ENCODE measurements at regions not wholly inside any gene's neighbourhood (a gene's known extent, or its start where the extent isn't known, plus 50 kb on each side); places are given as distances from the start of the nearest gene placed in this dataset.

DNA sequence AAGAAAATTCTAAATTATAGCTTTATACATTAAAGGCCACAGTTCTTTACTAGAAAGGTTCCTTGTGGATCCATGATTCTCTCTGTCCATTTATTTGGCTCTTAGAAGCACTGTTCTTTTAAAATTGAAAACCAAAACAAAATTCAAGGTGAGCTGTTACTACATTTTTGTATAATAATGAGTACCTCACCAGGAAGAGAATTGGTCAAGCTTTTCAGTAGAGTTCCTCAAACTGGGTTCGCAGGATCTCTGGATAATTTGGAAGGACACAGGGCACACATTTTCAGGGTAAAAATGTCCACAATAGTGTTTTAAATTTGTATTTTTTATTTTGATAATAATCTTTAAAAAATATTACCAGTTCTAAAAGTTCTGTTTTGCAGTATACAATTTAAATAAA lies 93.0 kb downstream of the PPP1R3A start:
- DNase-seq (ENCODE audit: low spot score), result no peak

DNA sequence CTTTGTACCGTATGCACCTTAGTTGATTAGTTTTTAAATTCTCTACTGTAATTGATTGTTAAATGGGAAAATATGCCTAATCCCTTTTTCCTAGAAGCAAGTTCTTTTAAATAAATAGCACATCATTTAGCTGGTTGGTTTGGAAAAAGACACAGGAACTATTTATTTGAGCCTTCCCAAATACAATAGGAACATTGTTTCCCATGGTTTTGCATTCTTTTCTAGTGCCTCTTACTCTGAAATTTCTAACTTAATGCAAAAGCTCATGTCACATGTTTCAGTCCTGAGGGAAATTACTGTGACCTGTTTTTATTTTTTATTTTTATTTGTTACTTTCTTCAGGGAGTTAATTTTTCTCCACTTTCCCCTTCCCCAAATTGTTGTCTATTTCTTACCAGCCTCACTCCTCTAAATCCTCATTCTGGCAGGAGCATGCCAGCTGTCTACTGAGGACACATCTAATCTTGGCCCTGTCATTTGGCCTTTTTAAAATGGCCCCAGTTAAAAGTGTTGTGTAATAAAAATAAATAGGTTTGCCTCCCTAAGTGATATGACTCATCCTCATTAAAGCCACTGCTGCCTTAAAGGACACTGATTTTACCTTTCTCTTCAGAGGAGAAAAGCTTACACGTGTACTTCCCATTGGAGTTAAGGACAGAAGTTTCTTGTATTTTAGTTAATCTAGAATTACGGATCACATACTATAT lies 94.5 kb downstream of the PPP1R3A start:
- DNase-seq (ENCODE audit: low spot score), result no peak

DNA sequence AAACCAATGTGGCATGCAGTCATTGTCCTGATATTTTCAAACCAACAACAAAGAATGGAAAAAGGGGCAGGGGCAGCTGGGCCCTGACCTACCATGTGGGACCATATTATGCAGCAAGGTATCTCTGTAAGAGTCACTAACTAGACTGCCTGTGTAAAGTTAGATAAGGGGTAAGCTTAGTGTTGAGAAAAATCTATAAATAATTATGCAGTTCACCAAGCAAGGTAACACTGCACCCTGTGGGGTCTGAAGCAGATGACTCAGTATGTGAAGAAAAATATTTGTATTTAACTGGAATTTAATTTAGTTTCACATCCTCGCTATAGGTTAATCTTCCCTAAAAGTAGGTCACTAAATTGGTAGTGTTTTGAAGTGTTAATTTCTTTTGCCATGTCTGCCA lies 99.3 kb downstream of the PPP1R3A start:
- no peak for DNase-seq (ENCODE audit: low spot score)

DNA sequence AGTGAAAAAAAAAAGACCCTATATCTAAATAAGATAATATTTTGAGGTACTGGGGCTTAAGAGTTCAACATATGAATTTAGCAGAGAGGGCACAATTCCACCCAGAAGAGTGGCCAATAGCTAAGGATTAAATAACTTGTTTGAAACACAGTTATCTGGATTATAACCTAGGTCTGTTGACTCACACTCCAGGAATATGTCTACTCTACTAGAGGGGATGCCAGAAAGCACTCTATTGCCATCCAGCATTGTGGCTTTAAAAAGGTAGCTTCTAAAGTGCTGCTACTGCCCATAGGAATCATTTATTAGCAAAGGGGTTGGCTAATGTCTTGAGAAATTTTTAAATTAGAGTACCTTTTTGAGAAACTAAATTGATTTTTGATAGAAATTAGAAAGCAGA lies 102.2 kb downstream of the PPP1R3A start:
- DNase-seq (ENCODE audit: low spot score), result no peak

DNA sequence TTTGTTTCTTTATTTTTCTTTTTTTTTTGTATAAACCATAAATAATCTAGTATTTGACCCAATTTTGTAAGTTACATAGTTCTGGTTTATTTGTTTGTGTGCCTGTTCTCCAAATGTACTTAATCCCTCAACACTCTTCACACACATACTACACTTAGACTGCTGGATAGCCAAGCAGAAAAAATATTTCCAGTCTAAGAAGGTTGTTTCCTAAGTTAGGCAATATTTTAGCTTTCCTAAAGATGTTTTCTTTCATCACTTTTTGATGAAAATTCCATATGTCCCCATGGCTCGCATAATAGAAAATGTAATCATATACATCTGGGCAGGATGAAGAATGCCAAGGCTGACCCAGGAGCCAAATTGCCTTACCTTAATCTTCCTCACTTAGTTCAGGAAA lies 105.3 kb downstream of the PPP1R3A start:
- no peak for DNase-seq (ENCODE audit: low spot score)

DNA sequence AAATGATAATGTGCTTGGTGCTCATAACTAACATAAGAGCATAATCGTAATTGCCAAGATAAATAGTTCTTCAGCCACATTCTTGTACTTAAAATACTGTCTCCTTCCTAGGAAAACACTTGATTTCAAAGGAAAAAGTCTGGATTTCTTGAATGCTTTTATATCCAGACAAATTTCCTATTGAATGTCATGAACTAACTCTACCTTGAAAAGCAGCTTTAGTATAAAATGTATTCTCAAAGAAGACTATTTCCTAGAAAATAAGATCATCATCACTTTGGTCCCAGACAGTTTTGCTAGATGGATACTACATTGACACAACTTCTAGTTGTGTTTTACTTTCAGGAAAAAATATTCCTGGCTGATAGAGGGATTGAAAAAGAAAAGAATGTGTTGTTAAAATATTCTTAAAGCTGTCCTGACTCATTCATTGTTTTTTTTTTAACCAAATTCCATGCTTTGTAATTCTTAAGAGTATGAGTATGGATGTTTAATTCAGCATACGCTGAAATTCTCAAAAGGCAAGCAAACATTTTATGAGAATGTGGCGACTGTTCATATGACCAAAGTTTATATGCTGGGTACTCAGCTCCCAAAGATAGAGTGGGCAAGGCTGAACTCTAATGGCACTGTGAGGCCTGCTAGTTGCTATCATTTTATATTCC lies 106.1 kb downstream of the PPP1R3A start:
- DNase-seq (ENCODE audit: low spot score), result no peak

DNA sequence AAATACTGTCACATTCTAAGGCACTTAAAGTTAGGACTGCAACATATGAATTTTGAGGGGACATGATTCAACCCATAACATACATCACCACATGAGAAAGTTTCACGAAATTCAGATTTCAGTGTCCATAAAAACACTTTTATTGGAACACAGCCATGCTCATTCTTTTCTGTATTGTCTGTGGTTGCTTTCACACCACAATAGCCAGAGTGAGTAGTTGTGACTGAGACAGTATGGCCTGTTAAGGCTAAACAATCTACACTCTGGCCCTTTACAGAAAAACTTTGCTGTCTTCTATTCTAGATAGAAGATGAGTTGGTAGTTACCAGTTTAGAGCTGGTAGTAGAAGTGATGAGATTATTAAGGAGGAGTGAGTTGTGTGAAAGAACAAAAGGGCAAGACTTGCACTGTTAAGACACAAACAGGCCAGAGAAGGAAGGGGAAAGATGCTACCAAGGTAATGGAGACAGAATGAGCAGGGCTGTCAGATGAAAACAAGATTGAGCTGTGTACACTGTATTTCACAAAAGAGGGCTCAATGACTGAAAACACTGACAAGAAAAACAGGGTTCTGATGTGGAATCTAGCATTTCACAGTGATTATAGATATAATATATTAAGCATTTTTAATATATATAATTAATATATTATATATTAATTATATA lies 108.6 kb downstream of the PPP1R3A start:
- DNase-seq (ENCODE audit: low spot score), result no peak

DNA sequence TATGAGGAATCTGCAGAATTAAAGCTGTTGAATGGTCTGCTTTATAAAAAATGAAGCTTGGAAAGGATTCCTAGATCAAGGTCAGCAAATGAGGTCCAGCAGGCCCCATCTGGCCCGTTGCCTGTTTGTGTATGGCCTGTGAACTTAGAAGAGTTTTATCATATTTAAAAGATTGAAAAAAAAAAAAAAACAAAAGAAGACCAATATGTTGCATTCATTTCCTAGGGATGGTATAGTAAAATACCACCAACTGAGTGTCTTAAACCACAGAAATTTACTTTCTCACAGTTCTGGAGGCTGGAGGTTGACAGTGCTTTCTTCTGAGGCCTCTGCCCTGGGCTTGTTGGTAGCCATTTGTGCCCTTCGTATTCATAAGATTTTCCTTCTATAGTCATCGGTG lies 109.2 kb downstream of the PPP1R3A start:
- DNase-seq (ENCODE audit: low spot score), result no peak

DNA sequence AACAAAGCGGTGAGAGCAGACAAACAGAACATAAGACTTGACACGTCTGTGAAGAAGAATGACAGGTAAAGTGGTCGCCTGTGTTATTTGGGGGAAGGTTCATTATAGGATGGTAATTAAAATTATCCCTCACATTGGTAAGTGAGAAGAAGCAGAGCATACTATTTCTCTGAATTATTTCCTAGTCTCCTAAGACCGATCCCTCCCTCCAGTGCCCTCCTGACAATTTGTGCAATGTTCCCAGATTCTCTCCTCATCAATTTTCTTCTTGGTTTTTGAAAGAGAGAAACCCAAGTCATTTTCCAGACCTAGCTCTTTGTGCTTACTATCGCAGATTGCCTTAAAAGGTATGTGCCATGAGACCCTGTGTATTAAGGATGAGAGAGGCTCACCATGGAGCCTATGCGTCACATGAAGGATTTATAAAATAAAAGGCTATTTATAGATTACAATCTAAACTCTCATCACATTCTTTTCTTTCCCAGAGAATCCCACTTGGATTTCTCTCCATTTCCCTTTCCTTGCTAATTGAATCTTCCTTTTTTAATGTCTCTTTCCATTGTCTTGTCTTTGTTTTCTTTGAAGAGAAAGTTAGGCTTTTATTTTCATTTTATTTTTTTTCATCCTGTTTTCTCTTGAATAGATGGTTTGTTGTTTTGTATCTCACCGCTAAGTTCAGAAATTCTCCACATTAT lies 112.0 kb downstream of the PPP1R3A start:
- DNase-seq (ENCODE audit: low spot score), result no peak

DNA sequence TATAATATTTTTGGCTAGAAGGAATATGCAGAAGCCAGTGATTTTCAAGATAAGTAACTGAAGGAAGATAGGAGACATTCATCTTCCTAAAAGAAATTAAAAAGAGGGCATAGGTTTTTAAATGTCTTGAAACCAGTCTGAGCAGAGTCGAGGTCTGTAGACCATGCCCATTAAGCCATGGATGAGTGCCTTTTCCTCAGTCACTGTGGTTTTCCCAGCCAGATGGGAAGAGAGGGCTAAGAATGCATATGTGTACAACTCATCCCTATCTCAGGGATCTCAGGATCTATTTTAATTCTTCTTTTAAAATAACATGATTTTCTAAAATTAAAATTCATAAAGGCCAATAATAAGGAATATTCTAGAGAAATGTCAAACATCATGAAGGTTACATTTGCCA lies 112.8 kb downstream of the PPP1R3A start:
- DNase-seq (ENCODE audit: low spot score), result no peak

DNA sequence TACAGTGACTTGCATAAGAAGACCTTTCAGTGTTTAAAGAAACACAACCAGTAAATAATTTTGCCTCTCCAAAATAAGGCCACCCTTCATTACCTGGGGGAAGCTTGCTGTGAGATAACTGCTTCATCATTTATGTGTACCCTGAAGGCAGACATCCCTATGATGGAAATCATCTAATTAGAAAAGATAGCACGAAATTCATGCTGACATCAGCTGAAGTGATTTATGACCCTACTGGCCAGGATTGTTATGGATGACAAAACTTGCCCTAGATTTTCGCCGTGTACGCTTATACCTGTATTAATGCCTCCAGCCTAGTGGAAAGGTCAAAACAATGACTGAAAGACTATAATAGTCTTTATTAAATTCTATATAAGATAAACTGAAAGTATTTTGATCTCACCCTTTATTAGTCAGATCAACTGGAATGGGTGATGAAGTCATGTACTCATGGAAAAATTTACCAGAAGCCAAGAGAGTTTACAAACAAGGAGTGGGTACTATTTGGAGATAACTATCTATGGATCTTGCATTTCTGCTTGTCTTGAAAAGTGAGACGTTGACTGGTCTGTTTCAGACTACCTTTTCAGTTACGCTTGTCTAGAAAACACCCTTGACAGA lies 114.2 kb downstream of the PPP1R3A start:
- no peak for DNase-seq (ENCODE audit: low spot score)

DNA sequence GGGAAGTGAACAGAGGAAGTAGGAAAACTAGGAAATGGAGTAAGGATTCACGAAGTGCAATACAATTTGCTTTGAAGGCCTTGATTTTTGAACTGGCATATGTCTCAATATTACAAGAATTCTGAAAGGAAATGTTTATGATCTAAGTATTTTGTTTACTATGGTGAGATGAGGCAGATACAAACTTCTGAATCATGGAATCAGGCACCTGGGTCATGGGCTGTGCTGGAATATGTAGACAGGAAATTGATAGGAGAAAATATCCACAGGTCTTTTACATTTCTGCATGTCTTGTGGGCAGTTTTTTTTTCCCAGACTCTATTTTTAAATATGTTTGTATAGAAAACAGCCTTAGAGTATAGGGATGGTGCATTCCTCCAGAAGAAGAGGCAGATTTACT lies 117.1 kb downstream of the PPP1R3A start:
- no peak for DNase-seq (ENCODE audit: low spot score)

DNA sequence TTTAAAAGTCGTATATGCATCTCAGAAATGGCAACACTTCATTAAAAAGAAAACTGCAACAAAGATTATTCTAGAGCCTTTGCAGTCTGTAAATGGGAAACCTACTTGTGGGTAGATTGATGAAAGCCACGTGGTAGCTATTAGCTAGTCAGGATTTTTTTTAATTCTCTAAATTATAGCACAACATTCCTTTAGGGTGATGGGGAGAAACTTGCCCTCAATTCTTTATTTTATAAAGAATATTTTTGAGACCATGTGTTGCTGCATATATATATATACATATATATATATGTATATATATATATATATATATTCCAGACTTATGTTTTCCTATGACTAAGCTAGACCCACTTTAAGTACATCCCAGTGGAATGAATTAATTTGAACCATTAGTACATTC lies 118.0 kb downstream of the PPP1R3A start:
- no peak for DNase-seq (ENCODE audit: low spot score)

DNA sequence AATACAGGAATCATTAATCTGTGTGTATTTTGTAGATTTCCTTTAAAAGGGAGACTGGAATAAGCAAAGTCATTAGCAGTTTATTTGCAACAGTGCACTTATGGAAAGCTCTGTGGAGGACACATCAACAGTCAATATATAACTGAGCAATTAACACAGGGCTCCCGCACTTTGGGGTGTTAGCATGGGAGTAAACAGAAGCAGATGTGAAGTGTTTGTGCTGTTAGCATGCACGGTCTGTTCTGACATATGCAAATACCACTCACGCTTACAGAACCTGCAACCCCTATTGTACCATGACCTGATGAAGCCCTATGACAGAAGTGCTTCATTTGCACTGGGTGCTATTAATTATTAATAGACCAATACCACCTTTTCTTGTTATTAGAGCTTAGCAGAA lies 118.9 kb downstream of the PPP1R3A start:
- no peak for DNase-seq (ENCODE audit: low spot score)

DNA sequence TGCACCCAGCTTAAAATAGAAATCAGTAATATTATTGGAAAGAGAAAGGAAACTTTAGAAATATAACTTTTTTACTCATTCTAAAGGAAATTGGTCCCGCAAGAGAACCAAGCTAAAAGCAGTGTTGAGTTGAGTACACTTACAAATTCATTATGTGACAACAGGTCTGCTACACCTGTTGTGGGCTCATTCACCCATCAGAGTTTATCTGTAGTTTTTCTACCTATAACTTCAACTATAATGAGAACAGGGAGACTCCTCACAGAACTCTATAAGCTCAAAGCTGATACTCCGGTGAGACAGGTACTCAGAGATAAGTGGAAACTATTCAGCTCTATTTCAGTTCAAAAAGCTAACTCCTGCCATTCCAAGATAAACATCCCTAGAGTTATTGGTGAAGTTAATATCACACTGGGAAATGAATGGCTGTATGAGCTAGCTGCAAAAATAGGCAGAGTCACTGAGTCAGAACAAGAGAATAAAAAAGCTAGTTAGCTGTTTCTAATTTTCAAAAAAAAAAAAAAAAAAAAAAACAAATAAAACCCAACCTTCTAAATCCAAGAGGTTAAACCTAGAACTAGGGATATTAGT lies 121.3 kb downstream of the PPP1R3A start:
- DNase-seq (ENCODE audit: low spot score), result no peak

DNA sequence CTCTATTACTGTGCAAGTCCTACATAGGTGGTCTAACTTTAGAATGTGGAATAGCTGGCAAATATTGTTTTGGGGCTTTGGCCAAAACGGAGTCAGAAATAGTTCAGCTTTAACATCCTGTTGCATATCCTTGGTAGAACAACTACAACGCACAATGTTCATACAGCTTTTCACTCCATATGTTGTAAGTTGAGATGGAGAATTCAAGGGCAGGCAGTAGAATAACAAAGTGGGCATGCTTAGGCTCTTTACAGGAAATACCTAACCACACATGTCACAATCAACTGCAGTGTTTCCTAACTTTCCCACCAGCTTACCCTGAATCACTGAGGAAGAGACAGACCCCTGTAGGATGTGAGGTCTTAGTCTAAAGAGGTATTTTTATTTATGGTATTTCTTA lies 122.3 kb downstream of the PPP1R3A start:
- no peak for DNase-seq (ENCODE audit: low spot score)

DNA sequence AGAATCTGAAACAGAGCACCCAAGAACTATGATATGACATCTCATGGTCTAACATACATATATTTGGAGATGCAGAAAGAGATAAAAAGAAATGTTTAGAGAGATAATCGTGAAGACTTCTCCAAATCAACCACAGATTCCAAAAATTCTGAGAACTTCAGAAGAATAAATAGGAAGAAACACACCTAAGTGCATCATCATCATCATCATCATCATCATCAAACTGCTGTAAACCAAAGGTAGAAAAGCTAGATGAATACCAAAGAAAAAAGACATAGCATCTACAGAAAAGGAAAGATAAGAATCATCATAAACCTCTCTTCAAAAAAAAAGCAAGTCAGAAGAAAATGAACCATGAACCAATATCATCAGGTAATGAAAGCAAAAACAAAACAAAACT lies 124.2 kb downstream of the PPP1R3A start:
- no peak for DNase-seq (ENCODE audit: low spot score)

DNA sequence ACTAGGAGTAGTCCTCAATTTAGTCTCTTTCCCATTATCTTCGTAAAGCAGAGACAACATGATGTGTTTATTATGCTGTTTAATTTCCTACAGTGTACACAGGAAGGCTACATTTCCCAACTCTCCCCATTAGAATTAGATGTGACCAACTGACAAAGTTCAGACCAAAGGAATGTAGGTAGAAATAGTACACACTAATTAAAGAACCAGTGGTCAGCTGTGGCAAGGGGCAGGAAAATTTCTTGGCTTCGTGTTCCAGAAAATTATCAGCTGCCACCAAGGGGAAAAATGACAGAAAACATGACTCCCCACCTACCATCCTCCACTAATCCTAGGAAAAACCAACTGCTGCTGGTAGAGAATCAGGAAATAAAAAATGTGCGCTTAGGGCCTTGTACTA lies 125.6 kb downstream of the PPP1R3A start:
- DNase-seq (ENCODE audit: low spot score), result no peak

DNA sequence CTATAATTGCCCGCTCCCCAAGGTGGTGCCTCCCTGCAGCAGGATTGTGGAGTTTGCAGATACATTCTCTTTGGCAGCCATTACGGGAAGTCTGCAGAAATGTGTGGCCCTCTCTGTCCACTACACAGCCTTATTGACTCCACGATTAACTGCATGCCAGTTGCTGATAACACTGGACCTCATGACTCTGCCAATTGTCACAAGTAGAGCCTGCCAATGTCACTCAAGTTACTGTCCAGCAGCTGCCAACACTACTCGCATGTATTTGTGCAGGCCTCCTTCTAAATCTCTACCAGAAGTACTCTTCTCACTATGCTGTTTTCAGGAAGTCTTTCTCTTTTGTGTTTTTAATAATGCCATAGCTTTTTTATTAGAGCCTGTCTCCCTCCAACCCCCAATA lies 128.8 kb downstream of the PPP1R3A start:
- DNase-seq (ENCODE audit: low spot score), result no peak

DNA sequence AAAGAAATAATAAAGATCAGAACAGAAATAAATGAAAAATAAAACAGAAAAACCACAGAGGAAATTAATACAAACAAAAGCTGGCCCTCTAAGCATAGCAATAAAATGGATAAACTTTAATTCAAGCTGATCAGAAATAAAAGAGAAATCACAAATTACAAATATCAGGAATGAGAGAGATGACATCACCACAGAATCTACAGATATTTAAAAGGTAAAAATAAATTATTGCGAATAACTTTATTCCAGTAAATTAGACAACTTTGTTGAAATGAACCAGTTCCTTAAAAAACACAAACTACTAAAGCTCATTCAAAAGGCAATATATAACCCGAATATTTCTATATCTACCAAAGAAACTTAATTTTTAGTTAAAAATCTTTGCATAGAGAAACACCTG lies 131.7 kb downstream of the PPP1R3A start:
- DNase-seq (ENCODE audit: low spot score), result no peak

DNA sequence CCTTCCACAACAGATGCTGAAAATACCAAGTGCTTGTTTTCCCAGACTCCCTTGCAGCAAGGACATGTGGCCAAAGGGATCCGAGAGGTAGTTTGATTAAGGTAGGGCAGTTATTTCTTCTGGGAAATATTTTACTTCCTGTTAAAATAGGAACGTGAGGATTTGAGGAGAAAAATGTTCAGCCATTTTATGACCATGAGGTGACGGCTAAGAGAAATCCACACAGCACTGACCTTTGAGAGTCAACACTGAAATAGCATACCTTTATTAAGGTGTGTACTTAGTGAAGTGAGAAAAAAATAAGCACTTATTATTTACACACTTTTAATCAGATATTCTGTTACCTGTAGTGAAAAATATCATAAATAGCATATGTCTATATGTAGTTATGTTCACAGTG lies 133.9 kb downstream of the PPP1R3A start:
- DNase-seq (ENCODE audit: low spot score), result no peak

DNA sequence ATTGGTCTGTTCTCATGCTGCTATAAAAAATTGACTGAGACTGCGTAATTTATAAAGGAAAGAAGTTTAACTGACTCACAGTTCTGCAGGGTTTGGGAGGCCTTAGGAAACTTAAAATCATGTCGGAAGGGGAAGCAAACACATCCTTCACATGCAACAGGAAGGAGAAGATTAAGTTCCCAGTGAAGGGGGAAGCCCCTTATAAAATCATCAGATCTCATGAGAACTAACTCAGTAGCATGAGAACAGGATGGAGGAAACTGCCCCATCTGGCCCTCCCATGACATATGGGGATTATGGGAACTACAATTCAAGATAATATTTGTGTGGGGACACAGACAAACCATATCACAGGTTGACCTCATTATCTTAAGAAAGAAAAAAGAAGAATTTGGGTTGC lies 134.5 kb downstream of the PPP1R3A start:
- no peak for DNase-seq (ENCODE audit: low spot score)
